ENCODE measurements at regions not wholly inside any gene's neighbourhood (a gene's known extent, or its start where the extent isn't known, plus 50 kb on each side); places are given as distances from the start of the nearest gene placed in this dataset.

DNA sequence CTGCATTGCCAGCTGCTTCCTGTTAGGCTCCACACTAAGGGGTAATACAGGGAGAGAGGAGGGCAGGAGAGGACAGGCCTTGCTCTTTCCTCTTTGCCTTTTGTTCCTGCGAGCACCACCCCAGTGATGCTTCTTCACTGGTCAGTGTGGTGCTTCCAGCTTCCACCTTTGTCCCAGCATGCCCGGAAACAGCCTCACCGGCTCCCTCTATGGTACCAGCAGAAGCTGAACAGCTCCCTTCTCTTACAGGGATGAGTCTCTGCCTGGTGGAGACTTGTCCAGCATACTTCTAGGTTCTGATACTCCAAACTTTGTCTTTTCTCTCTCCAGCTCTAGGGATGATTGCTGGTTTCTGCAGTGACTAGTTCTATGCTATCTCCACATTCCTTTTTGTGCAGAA lies 413.3 kb downstream of the TSN start:
- ATAC-seq, result no peak

DNA sequence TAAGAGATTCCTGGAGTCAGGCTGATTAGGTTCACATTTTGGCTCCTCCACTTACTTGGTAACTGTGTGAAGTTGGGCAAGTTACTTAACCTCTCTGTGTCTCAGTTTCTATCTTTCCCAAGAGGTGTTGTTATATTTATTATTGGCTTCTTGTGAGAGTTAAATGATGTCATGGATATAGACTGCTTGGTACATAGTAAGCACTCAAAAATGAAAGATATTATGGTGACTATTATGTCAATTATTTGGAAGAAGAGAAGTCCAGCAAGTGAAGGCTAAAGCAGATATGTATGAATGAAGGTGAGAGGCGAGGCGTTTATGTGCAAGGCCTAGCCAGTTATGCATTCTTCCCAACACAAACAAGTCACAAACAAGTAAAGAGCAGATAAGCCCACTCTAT lies 417.4 kb downstream of the TSN start:
- no peak overlapping the region for H3K27ac Mint-ChIP-seq
- H3K9me3 Mint-ChIP-seq, result no peaks in the 10 kb centered on the region
- DNase-seq (ENCODE audit: low spot score in 2 of 2) (no peak), ATAC-seq (no peak)
- H3K36me3 Mint-ChIP-seq, result no peaks in the 10 kb centered on the region

More for the DNA sequence above, 413.3 kb downstream of the TSN start:
- no peaks in the 10 kb centered on the region for H3K9me3 Mint-ChIP-seq
- H3K27ac Mint-ChIP-seq, result no peak overlapping the region
- no peak for DNase-seq (ENCODE audit: low spot score in 2 of 2)
- H3K36me3 Mint-ChIP-seq, result no peaks in the 10 kb centered on the region

DNA sequence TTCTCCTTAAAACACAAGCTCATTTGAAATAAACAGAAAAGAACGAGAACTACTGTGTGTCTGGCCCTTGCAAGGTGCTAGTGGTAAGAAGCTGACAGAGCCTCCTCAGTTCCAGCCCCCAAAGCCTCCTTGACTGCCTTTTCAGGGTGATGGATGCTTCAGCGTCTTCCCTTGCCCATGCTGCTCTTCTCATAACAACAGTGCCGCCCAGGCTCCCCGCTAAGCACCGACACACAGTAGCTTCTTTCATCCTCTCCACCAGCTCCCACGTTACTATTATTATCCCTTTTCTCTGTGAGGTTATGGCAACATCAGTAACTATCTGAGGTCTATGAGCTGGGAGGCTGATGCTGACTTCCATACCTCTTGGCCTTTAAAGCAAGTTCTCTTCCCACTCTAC lies 418.6 kb downstream of the TSN start:
- DNase-seq (ENCODE audit: low spot score in 2 of 2), result no peak
- ATAC-seq, result no peak
- Mint-ChIP-seq H3K9me3 (no peaks in the 10 kb centered on the region), H3K36me3 (no peaks in the 10 kb centered on the region), H3K27ac (no peak overlapping the region)

DNA sequence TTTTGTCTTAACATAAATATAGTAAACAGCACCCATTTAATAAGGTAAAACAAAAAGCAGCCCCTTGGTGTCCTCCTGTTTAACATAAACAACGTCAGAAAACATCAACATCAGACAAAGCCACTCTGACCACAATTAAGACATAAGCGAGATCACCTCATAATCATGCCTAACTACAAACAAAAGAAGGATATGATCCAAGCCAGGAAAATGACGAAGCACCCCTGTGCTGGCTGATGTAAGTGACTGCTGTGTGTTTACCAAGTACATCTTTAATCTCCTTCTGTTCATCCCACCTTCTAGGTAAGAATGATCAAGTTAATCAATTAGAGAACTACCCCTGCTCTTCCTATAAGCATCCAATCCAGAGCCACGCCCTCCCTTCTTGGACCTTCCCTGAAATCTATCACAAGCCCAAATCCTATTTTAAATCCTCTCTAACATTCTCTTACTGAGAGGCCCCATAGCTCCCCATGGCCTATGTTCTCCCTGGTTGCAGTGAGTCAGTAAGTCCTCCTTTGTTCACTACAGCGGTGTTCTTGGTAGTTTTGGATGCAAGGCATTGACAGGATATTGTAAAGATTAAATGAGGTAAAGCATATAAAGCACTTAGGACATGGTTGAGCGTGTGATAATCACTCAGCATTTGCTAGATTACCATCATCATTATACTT lies 424.2 kb downstream of the TSN start:
- Mint-ChIP-seq H3K36me3 (no peaks in the 10 kb centered on the region), H3K27ac (no peak overlapping the region), H3K9me3 (no peaks in the 10 kb centered on the region)
- DNase-seq (ENCODE audit: low spot score in 2 of 2) (no peak), ATAC-seq (no peak)

DNA sequence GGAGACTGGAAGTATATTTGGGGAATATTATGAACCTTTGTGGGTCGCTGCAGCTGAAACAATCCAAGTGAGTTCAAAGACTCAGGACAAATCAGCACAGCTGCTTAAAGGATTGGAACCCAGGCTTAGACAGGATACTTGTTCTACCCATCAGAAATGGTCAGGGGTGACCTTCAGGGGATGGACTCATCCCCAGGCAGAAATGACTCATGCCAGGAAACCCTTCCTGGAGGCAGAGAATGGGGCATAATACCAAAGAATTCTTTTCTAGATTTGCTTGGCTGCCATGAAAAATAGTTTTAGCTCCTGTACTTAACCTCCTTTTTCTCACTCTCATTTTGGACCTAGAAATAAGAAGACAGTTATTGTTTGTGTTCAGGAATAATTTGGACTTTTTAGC lies 425.5 kb downstream of the TSN start:
- Mint-ChIP-seq H3K27ac (no peak overlapping the region), H3K9me3 (no peaks in the 10 kb centered on the region), H3K36me3 (no peaks in the 10 kb centered on the region)
- ATAC-seq (no peak), DNase-seq (ENCODE audit: low spot score in 2 of 2) (no peak)

DNA sequence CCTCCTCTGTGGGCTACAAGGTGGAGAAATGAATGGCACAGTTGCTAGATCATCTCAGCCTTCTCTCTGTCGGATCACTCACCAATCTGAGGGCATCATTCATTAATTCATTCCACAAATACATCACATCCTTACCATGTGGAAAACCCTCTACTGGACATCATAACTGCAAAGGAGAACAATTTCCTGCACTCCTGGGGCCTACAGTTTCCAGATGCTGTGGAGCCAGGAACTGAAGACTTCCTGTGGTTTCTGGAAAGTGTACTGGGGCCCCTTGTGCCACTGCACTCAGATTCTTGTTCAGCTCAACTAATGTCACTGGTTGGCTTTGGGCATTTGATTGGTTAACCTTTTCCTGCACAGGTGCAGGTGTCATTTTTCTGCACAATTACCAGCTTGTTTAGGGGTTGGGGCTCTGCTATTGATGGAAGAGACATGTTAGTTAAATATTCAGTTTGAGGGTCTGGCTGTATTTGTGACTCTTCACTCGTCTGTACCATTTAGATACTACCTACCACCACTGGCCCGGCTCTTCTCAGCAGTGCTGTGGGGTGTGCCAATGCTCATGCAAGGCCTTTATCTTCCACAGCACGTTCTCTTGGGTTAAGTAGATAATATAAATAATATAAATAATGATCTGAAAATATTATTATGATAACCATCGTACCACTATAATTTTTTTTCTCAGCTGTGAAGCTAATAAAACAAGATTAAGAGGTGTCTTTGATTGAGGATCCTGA lies 427.3 kb downstream of the TSN start:
- Mint-ChIP-seq H3K36me3 (no peaks in the 10 kb centered on the region), H3K27ac (no peak overlapping the region), H3K9me3 (no peaks in the 10 kb centered on the region)
- no peak for DNase-seq (ENCODE audit: low spot score in 2 of 2)
- no peak for ATAC-seq

DNA sequence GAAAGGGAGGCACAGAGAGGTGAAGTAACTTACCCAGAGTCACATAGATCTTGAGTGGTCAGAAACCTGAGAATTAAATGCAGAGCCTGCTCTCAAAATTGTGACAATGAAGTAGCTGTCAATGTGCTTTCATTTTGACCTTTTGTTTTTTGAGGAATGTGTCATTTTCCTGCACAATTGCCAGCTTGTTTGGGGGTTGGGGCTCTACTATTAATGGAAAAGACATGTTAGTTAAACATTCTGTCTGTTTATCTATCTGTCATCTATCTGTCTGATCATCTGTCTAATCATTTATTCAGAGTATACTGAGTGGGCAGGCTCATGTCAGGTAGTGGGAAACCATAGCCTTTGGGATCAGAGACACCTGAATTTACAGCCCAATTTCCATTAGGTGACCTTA lies 428.4 kb downstream of the TSN start:
- H3K27ac Mint-ChIP-seq, result no peak overlapping the region
- DNase-seq (ENCODE audit: low spot score in 2 of 2) (no peak), ATAC-seq (no peak)
- no peaks in the 10 kb centered on the region for H3K9me3 Mint-ChIP-seq
- no peaks in the 10 kb centered on the region for H3K36me3 Mint-ChIP-seq

DNA sequence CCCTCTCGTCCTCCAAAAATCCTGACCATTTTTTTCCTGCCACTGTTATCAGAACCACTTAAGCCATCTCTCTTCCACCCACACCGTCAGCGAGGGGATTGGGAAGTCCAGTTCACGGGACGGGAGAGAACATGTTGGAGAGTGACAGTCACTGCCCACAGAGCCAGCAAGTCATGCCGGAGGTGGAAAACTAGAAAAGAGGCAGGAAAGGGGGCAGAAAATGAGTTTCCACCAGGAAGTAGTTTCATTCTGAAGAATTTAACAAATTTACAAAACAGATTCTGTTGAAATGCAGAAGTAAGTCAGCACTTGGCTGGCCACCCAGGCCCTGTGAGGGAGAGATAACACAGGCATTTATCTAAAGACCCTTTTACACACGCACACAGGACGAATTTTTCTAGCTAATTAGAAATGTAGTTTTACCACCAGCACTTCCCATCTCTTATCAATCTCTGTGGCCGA lies 431.3 kb downstream of the TSN start:
- ATAC-seq (no peak), DNase-seq (ENCODE audit: low spot score in 2 of 2) (no peak)
- Mint-ChIP-seq H3K27ac (no peak overlapping the region), H3K9me3 (no peaks in the 10 kb centered on the region), H3K36me3 (no peaks in the 10 kb centered on the region)

DNA sequence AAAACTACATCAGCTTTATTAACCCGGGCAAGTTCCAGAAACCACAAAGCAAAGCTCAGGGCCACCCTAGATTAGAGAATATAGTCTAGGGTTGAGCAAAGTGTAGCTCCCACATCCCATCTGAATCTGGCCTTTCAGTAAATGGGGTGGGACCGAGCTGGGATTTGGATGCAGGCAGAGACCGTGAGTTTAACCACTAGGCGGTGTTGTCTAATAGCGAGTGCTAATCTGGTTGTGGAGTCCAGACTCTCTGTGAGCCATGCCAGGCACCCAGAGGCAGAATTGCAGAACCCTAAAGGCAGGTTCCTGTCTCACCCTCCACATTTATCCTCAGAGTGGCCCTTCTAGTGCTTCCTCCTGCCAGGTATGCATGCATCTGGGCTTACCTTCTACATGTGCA lies 435.9 kb downstream of the TSN start:
- H3K9me3 Mint-ChIP-seq, result no peaks in the 10 kb centered on the region
- ATAC-seq (no peak), DNase-seq (ENCODE audit: low spot score in 2 of 2) (no peak)
- no peaks in the 10 kb centered on the region for H3K36me3 Mint-ChIP-seq
- no peak overlapping the region for H3K27ac Mint-ChIP-seq

DNA sequence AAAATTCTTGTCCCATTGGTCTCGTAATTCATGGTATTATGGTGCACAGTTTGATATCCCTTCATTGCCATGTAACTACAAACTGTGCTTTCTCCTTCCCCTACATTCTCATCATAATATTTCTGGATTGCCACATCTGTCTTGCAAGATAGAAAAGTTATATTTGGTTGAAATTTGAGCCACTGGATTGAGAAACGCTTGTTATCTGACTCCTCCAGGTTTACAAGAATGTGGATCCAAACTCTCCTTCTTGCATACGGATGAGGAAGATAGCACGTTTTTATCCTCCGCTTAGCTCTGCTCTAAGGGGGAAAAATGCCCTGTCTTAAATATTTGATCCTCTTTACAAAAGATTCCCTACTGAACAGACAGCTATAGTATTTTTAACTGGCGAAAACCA lies 438.2 kb downstream of the TSN start:
- ATAC-seq (no peak), DNase-seq (ENCODE audit: low spot score in 2 of 2) (no peak)
- Mint-ChIP-seq H3K9me3 (no peaks in the 10 kb centered on the region), H3K36me3 (no peaks in the 10 kb centered on the region), H3K27ac (no peak overlapping the region)

DNA sequence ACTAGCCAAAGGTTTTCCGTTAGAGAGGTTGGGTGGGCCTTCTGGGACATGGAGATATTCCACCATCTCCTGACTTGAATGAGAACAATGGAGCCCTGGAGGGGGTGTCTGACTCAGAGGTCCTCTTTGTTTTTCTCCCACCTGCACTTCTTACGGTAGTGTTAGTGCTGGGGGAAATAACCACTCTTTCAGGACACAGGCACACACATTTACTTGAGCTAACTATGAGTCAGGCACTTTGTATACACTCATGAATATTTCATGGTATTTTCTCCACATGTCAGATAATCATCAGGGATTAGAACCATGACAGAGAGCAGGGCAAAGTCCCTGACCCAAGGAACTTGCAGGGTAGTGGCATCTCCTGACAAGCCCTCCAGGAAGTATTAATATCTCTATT lies 439.1 kb downstream of the TSN start:
- Mint-ChIP-seq H3K9me3 (no peaks in the 10 kb centered on the region), H3K27ac (no peak overlapping the region), H3K36me3 (no peaks in the 10 kb centered on the region)
- ATAC-seq (no peak), DNase-seq (ENCODE audit: low spot score in 2 of 2) (no peak)

DNA sequence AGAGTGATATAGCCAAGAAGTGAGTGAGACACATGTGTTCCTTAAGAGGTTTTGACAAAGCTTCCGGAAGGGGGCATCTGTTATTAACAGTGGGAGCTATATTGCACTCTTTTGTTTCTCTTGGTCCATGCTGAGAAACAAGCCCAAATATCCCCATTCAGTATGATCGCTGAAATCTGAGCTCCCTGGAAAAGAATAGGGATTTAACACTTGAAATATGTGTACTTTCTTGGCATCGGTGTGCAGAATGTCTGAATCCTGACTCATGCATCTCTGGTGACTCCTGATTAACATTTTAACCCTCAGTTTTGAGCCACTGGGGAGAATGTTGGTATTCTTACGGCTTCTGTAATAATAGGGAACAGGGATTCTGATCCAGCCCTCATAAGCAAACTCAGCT lies 448.1 kb downstream of the TSN start:
- no peak for ATAC-seq
- Mint-ChIP-seq H3K36me3 (no peaks in the 10 kb centered on the region), H3K27ac (no peak overlapping the region), H3K9me3 (no peaks in the 10 kb centered on the region)
- no peak for DNase-seq (ENCODE audit: low spot score in 2 of 2)

DNA sequence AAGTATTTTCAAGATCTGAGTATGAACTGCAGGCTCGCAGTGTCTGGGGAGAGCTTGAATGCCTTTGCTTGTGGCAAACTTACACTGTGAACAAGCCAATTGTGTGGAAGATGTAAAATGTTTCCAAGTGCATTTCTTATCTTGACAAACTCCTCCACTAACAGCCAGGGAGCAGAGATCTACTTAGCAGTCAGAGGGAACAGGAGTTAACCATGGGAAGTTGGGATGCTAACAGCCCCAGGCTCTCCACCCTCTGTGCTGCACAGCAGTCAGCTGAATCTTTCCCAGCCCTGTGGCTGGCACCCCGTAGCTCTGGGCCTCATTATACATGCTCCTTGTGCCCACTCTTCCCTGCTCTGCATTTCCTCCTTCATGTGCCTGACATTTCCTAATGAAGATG lies 450.2 kb downstream of the TSN start:
- Mint-ChIP-seq H3K36me3 (no peaks in the 10 kb centered on the region), H3K9me3 (no peaks in the 10 kb centered on the region), H3K27ac (no peak overlapping the region)
- ATAC-seq, result no peak
- DNase-seq (ENCODE audit: low spot score in 2 of 2), result no peak

DNA sequence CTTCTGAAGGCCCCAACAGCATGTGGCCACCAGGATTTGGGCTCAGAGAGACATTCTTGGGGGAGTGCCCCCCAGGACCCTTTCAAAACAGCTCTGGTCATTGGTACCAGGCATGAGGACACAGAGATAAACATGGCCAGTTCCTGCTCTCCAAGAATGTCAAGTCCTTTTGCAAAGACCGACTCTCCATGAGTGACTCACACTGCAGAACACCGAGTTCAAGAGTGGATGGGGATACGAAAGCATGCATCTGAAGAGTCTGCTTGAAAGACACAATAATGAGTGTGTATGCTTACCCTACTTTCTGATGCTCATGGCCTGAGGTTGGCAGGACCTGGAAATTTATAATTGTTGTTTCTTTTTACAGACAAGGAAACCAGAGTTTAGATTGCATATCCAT lies 450.6 kb downstream of the TSN start:
- Mint-ChIP-seq H3K36me3 (no peaks in the 10 kb centered on the region), H3K27ac (no peak overlapping the region), H3K9me3 (no peaks in the 10 kb centered on the region)
- ATAC-seq, result no peak
- DNase-seq (ENCODE audit: low spot score in 2 of 2), result no peak

DNA sequence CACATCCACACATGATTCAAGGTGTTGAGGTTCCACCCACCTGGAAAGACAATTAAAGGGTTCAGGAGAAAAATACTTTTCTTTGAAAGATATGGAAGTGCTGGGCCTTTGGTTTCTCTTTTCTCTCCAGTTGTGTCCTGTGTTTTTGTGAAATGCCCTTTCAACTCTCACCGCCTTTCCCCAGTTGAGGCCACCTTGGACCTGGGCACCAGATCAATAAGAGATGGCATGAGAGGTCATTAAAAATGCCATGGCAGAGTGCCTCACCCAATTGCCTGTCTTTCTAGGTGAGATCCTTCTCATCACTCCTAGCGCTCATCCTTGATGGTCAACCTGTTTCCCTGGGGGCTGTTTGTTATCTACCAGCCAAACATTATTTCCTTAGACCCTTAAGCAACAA lies 453.9 kb downstream of the TSN start:
- Mint-ChIP-seq H3K36me3 (no peaks in the 10 kb centered on the region), H3K9me3 (no peaks in the 10 kb centered on the region), H3K27ac (no peak overlapping the region)
- DNase-seq (ENCODE audit: low spot score in 2 of 2), result no peak
- ATAC-seq, result no peak

DNA sequence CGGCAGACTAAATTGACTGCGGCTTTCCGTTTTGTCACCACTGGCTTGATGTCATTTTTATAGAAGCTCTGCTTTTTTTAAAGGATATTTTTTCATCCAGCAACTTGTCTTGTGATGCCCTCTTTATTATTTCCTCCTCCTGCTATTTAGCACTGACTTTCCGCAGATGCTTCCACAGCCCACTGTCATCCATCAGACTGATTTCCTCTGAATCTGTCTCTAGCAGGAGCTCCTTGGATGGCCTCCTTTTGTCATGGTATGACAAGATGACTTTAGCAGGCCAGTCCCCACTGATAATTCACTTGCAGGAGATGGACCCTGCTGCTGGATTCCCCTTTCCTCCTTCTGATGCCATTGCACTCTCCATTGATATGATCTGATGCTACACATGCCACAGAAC lies 454.6 kb downstream of the TSN start:
- DNase-seq (ENCODE audit: low spot score in 2 of 2) (no peak), ATAC-seq (no peak)
- Mint-ChIP-seq H3K9me3 (no peaks in the 10 kb centered on the region), H3K27ac (no peak overlapping the region), H3K36me3 (no peaks in the 10 kb centered on the region)

DNA sequence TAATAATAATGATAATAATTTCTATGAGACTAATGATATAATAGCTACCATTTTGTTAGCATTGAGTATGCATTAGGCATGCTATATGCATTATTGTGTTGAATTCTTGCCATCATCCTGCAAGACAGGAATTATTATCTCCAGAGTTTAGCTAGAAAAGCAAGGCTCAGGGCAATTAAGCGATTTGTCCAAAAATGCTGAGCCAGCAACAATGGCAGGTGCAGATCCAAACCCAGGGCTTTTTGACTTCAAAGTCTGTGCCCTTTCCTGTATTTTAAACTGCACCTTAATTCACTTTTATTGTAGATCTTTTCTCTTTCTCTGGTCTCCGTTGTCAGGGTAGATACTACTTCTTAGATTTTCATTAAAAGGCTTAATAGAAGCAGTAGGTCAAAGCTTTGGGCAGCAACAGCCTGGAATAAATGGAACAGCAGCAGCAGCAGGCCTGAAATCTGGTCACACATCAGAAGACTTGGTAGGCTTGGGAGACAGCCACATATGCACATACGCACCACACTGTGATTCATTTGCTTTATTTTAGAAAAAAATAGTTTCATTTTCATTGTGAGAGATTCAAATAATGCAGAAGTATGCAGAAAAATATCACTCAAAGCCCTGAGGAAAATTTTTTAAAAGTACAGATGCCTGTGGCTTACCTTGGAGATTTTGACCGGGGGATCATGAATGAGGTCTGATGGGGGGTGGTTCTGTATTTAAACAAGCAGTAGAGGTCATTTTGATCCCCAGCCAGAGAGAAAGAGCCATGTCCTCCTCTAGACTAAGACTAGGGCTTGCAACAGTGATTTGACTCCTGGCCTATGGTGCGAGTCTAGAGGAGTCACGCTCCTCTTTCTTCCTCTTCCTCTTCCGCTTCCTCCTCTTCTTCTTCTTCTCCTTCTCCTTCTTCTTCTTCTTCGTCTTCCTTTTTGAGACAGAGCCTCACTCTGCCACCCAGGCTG lies 455.7 kb downstream of the TSN start:
- Mint-ChIP-seq H3K36me3 (no peaks in the 10 kb centered on the region), H3K9me3 (no peaks in the 10 kb centered on the region), H3K27ac (no peak overlapping the region)
- ATAC-seq, result no peak
- DNase-seq (ENCODE audit: low spot score in 2 of 2), result no peak
